ENCODE measurements at regions not wholly inside any gene's neighbourhood (a gene's known extent, or its start where the extent isn't known, plus 50 kb on each side); places are given as distances from the start of the nearest gene placed in this dataset.
A peak's percentile ranks its signal among the peaks of the same experiment; 100 is the strongest.

GRCh38 chr4:154019811-154020210 is 230.9 kb upstream of the SFRP2 start:
- H3K27me3 Mint-ChIP-seq = no peaks in the 10 kb centered on the region
- no peak overlapping the region for H3K27ac Mint-ChIP-seq
- H3K9me3 Mint-ChIP-seq (ENCODE audit: low read depth) = no peaks in the 10 kb centered on the region
- no peak for TF ChIP-seq CTCF (IDR thresholded peaks at IDR 0.05; ENCODE audit: unreplicated experiment)
- no peak for DNase-seq (ENCODE audit: low spot score, unreplicated experiment)
- H3K4me3 Mint-ChIP-seq (ENCODE audit: low read depth) = no peak overlapping the region
- no peaks in the 10 kb centered on the region for H3K36me3 Mint-ChIP-seq (ENCODE audit: insufficient read depth)
- no peaks in the 10 kb centered on the region for H3K4me1 Mint-ChIP-seq (ENCODE audit: low read depth)

- H3K4me3 Mint-ChIP-seq (ENCODE audit: low read depth) = no peak overlapping the region
- H3K9me3 Mint-ChIP-seq (ENCODE audit: low read depth) = no peaks in the 10 kb centered on the region
- peak; percentile 30 for TF ChIP-seq CTCF (IDR thresholded peaks at IDR 0.05; ENCODE audit: unreplicated experiment)
- no peaks in the 10 kb centered on the region for H3K4me1 Mint-ChIP-seq (ENCODE audit: low read depth)
- DNase-seq (ENCODE audit: low spot score, unreplicated experiment) = no peak
- H3K27ac Mint-ChIP-seq = no peak overlapping the region
- no peaks in the 10 kb centered on the region for H3K36me3 Mint-ChIP-seq (ENCODE audit: insufficient read depth)
- H3K27me3 Mint-ChIP-seq = no peaks in the 10 kb centered on the region
These were observed 229.8 kb upstream of the SFRP2 start for GRCh38 chr4:154018659-154019058.

- no peak overlapping the region for H3K4me3 Mint-ChIP-seq (ENCODE audit: low read depth)
- peaks cover 3% of the 10 kb centered on the region for H3K9me3 Mint-ChIP-seq (ENCODE audit: low read depth)
- no peaks in the 10 kb centered on the region for H3K36me3 Mint-ChIP-seq (ENCODE audit: insufficient read depth)
- no peak overlapping the region for H3K27ac Mint-ChIP-seq
- DNase-seq (ENCODE audit: low spot score, unreplicated experiment) = no peak
- no peak for TF ChIP-seq CTCF (IDR thresholded peaks at IDR 0.05; ENCODE audit: unreplicated experiment)
- no peaks in the 10 kb centered on the region for H3K4me1 Mint-ChIP-seq (ENCODE audit: low read depth)
- no peaks in the 10 kb centered on the region for H3K27me3 Mint-ChIP-seq
These were observed 226.7 kb upstream of the SFRP2 start for GRCh38 chr4:154015578-154015977.

GRCh38 chr4:154014407-154015321 is 225.8 kb upstream of the SFRP2 start:
- no peak for TF ChIP-seq CTCF (IDR thresholded peaks at IDR 0.05; ENCODE audit: unreplicated experiment)
- peaks cover 3% of the 10 kb centered on the region for H3K9me3 Mint-ChIP-seq (ENCODE audit: low read depth)
- no peaks in the 10 kb centered on the region for H3K27me3 Mint-ChIP-seq
- H3K4me3 Mint-ChIP-seq (ENCODE audit: low read depth) = no peak overlapping the region
- no peak for DNase-seq (ENCODE audit: low spot score, unreplicated experiment)
- H3K27ac Mint-ChIP-seq = no peak overlapping the region
- no peaks in the 10 kb centered on the region for H3K36me3 Mint-ChIP-seq (ENCODE audit: insufficient read depth)
- no peaks in the 10 kb centered on the region for H3K4me1 Mint-ChIP-seq (ENCODE audit: low read depth)

- Mint-ChIP-seq H3K4me1 (ENCODE audit: low read depth) (no peaks in the 10 kb centered on the region), H3K27me3 (no peaks in the 10 kb centered on the region), H3K27ac (no peak overlapping the region), H3K36me3 (ENCODE audit: insufficient read depth) (no peaks in the 10 kb centered on the region), H3K9me3 (ENCODE audit: low read depth) (peaks cover 3% of the 10 kb centered on the region), H3K4me3 (ENCODE audit: low read depth) (no peak overlapping the region)
- TF ChIP-seq CTCF (IDR thresholded peaks at IDR 0.05; ENCODE audit: unreplicated experiment) = no peak
- no peak for DNase-seq (ENCODE audit: low spot score, unreplicated experiment)
These were observed 224.7 kb upstream of the SFRP2 start for GRCh38 chr4:154013576-154013975.
